ENCODE measurements at regions not wholly inside any gene's neighbourhood (a gene's known extent, or its start where the extent isn't known, plus 50 kb on each side); places are given as distances from the start of the nearest gene placed in this dataset.

- Histone ChIP-seq H3K9me3 (no peaks in the 10 kb centered on the region), H3K36me3 (no peaks in the 10 kb centered on the region), H3K27me3 (no peaks in the 10 kb centered on the region), H3K4me1 (no peaks in the 10 kb centered on the region), H3K4me3 (no peak overlapping the region), H3K27ac (no peak overlapping the region)
- ATAC-seq: no peak
- TF ChIP-seq POLR2AphosphoS5 (IDR thresholded peaks at IDR 0.05) (no peak), POLR2A (IDR thresholded peaks at IDR 0.05) (no peak), EP300 (IDR thresholded peaks at IDR 0.05) (no peak), CTCF (IDR thresholded peaks at IDR 0.05) (no peak)
Observed at GRCh38 chr18:27544206-27544605, 359.1 kb upstream of the CHST9 start.

- WGBS, 2 donors (ENCODE audit: low coverage in 1 of 2): 68 to 81% methylated on average over 3 of the region's 3 CpGs
- no peak overlapping the region for H3K27ac ChIP-seq
- no peaks in the 10 kb centered on the region for H3K9me3 ChIP-seq
- no peaks in the 10 kb centered on the region for H3K27me3 ChIP-seq
- TF ChIP-seq CTCF (IDR thresholded peaks at IDR 0.05): no peak
- no peak for TF ChIP-seq POLR2A (IDR thresholded peaks at IDR 0.05)
- TF ChIP-seq EP300 (IDR thresholded peaks at IDR 0.05): no peak
- TF ChIP-seq POLR2AphosphoS5 (IDR thresholded peaks at IDR 0.05): no peak
- no peak overlapping the region for H3K4me3 ChIP-seq
- no peaks in the 10 kb centered on the region for H3K4me1 ChIP-seq
- no peaks in the 10 kb centered on the region for H3K36me3 ChIP-seq
- ATAC-seq: no peak
Observed at GRCh38 chr18:27541293-27541692, 356.2 kb upstream of the CHST9 start.

- 12 to 17% methylated on average over 3 to 6 of the region's 6 CpGs for WGBS, 2 donors (ENCODE audit: low coverage in 1 of 2)
- Histone ChIP-seq H3K27me3 (no peaks in the 10 kb centered on the region), H3K9me3 (no peaks in the 10 kb centered on the region), H3K36me3 (no peaks in the 10 kb centered on the region), H3K4me3 (no peak overlapping the region), H3K27ac (no peak overlapping the region), H3K4me1 (no peaks in the 10 kb centered on the region)
- ATAC-seq: no peak
- TF ChIP-seq CTCF (IDR thresholded peaks at IDR 0.05) (no peak), POLR2AphosphoS5 (IDR thresholded peaks at IDR 0.05) (no peak), EP300 (IDR thresholded peaks at IDR 0.05) (no peak), POLR2A (IDR thresholded peaks at IDR 0.05) (no peak)
Observed at GRCh38 chr18:27540111-27540510, 355.0 kb upstream of the CHST9 start.

GRCh38 chr18:27528925-27529521, 343.9 kb upstream of the CHST9 start:
- H3K36me3 ChIP-seq: no peaks in the 10 kb centered on the region
- no peak overlapping the region for H3K27ac ChIP-seq
- ATAC-seq: no peak
- H3K4me1 ChIP-seq: no peaks in the 10 kb centered on the region
- peaks cover 0 to 6% (median 0%) of the 10 kb centered on the region in 3 donors for H3K9me3 ChIP-seq
- TF ChIP-seq CTCF (IDR thresholded peaks at IDR 0.05) (no peak), POLR2A (IDR thresholded peaks at IDR 0.05) (no peak), EP300 (IDR thresholded peaks at IDR 0.05) (no peak), POLR2AphosphoS5 (IDR thresholded peaks at IDR 0.05) (no peak)
- no peaks in the 10 kb centered on the region for H3K27me3 ChIP-seq
- WGBS, 2 donors (ENCODE audit: low coverage in 1 of 2): 75 to 85% methylated on average over 2 of the region's 2 CpGs
- no peak overlapping the region for H3K4me3 ChIP-seq

GRCh38 chr18:27527856-27528255, 342.7 kb upstream of the CHST9 start:
- 12 to 50% methylated on average over 2 of the region's 3 CpGs for WGBS, 2 donors (ENCODE audit: low coverage in 1 of 2)
- H3K4me1 ChIP-seq: no peaks in the 10 kb centered on the region
- H3K9me3 ChIP-seq: peaks cover 0 to 6% (median 0%) of the 10 kb centered on the region in 3 donors
- H3K4me3 ChIP-seq: no peak overlapping the region
- no peak for ATAC-seq
- H3K36me3 ChIP-seq: no peaks in the 10 kb centered on the region
- TF ChIP-seq POLR2A (IDR thresholded peaks at IDR 0.05) (no peak), POLR2AphosphoS5 (IDR thresholded peaks at IDR 0.05) (no peak), CTCF (IDR thresholded peaks at IDR 0.05) (no peak), EP300 (IDR thresholded peaks at IDR 0.05) (no peak)
- no peaks in the 10 kb centered on the region for H3K27me3 ChIP-seq
- H3K27ac ChIP-seq: no peak overlapping the region
